NCI-H524 (cell line): ENCODE measurements at regions not wholly inside any gene's neighbourhood (a gene's known extent, or its start where the extent isn't known, plus 50 kb on each side); places are given as distances from the start of the nearest gene placed in this dataset.

Source experiments
- DNase-seq, 2 experiments: peaks; one replicate each; lab custom pipeline; 2025; lab: John Stamatoyannopoulos, UW

DNA sequence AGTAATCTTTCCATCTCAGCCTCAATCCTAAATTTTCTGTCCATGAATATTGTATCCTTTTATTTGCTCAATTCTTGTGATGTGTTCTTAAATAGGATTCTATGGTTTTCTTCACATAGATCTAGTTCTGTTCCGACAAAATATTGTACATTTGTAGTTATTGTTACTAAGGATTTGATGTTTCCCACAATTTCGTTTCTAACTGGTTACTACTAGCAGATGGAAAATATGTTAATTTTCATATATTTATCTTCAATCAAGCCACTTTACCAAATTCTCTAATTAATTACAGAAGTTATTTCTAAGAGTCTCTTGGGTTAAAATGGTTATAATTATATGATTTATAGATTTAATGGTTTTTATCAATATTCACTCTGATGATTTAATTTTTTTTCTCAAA, 60.3 kb downstream of the SEC61B start:
- no peak for DNase-seq

DNA sequence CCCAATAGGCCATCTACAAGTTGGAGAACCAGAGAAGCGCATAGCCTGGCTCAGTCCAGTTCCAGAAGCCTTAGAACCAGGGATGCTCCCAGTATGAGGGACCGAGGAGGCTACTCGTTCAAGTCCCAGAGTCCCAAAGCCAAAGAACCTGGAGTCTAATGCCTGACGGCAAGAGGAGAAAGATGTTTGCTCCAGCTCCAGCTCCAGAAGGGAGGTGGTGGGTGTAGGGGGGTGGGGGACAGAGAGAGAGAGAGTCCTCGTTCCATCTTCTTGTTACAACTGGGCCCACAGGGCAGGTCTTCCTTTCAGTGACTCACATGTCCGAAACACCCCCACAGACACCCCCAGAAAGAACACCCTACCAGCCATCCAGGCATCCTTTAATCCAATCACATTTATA, 63.9 kb downstream of the SEC61B start:
- no peak for DNase-seq

GRCh38 chr9:99286536-99286935, 64.5 kb downstream of the SEC61B start:
- no peak for DNase-seq

GRCh38 chr9:99287641-99288040, 65.6 kb downstream of the SEC61B start:
- DNase-seq: no peak

GRCh38 chr9:99288830-99289229, 66.7 kb downstream of the SEC61B start:
- no peak for DNase-seq

DNA sequence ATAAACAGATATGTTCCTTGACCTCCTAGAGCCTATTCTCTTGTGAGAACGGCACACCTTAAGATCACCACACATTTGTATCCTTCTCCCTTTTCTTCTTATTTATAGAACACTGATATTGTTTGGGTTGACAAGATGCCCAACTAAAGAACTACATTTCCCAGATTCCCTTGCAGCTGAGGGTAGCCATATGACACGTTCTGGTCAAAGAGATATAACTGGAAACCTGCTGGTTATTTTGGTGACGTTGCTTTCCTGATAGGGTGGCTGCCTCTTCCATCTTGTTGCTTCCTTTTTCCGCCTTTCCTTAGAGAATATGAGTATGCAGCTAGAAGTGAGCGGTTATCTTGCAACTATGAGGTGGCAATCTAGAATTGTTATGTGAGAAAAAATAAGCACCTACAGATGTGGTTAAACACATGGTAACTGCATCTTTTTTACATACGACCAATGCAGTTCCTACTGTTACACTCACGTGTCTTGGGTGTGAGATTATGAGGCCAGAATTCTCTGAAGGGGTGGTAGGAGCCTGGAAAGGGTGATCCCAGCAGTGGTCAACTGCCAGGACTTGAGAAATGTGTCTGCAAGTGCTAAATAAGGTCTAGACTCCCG, 72.9 kb downstream of the SEC61B start:
- DNase-seq: peak; percentile 15 to 58

DNA sequence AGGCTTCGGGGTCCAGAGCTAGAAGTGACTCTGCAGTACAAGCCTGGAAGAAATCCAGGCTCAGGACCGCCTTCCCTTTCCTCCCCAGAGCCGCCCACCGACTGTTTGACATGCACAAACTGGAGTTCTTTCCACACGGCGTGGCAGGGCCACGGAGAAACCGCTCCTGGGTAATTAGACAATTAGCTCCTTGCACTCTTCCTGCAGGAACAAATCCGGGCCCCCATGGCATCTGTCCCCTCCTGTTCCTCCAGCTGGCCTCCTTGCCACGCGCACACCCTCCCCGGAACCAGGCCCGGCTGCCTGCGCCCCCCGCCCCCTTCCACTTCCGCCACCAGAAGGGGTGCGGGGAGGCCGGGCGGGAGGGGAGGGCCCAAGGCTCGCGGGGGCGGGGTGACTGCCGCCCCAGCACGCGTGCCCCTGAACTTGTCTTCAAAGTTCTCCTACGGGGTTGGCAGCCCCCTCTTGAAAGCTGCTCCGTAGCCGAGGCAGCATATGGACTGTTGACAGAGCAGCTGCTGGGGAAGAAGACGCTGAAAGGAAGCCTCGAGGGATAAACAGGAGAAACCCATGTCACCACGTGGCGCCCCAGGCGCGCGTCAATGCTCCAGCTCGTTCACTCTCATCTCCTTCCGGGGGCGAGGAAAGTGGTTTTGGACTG, 74.3 kb downstream of the SEC61B start:
- peak; percentile 98 to 99 for DNase-seq

DNA sequence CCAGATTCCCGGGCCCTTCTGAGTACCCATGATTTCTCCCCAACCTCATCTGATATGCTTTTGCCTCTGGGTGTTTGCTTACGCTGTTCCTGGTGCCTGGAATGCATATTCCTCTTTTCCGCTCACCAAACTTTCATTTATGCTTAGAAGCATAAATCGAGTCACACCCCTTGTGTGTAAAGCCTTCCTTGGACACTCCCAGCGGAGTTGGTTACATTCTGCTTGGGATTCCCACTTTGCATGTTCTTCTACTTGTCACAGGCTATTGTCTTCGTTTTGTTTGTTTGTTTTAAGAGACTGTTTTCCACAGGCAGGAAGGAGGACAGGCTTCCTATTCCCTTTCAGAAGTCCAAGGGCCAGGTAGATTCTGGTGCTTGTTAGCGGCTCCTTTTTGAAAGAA, 76.5 kb downstream of the SEC61B start:
- no peak for DNase-seq

- peak in 1 of 2 experiments; percentile 55 for DNase-seq
Observed at GRCh38 chr9:99299211-99300102, 77.4 kb downstream of the SEC61B start.

- DNase-seq: no peak
Observed at GRCh38 chr9:99300103-99300439, 78.0 kb downstream of the SEC61B start.

GRCh38 chr9:99300603-99301002, 78.5 kb downstream of the SEC61B start:
- peak in 1 of 2 experiments; percentile 19 for DNase-seq

DNA sequence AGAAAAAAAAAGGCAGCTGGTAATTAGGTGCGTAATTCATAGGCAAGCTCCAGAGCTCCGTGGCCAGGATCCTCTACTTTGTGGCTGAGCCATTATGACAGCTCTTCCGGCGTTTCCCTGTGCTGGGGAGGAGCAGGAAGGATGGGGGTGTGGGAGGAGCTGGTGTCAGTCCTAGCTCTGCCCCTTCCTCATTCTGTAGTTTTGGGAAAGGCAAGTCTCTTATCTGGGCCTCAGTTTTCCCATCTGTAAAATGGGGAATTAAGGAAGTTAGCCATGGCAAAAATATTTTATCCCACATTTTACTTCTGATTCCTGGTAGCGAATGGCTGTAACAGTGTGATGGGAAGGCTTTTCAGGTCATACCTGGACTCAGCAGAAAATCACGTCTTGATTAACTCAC, 81.1 kb downstream of the SEC61B start:
- no peak for DNase-seq

GRCh38 chr9:99305124-99305523, 83.0 kb downstream of the SEC61B start:
- no peak for DNase-seq

DNA sequence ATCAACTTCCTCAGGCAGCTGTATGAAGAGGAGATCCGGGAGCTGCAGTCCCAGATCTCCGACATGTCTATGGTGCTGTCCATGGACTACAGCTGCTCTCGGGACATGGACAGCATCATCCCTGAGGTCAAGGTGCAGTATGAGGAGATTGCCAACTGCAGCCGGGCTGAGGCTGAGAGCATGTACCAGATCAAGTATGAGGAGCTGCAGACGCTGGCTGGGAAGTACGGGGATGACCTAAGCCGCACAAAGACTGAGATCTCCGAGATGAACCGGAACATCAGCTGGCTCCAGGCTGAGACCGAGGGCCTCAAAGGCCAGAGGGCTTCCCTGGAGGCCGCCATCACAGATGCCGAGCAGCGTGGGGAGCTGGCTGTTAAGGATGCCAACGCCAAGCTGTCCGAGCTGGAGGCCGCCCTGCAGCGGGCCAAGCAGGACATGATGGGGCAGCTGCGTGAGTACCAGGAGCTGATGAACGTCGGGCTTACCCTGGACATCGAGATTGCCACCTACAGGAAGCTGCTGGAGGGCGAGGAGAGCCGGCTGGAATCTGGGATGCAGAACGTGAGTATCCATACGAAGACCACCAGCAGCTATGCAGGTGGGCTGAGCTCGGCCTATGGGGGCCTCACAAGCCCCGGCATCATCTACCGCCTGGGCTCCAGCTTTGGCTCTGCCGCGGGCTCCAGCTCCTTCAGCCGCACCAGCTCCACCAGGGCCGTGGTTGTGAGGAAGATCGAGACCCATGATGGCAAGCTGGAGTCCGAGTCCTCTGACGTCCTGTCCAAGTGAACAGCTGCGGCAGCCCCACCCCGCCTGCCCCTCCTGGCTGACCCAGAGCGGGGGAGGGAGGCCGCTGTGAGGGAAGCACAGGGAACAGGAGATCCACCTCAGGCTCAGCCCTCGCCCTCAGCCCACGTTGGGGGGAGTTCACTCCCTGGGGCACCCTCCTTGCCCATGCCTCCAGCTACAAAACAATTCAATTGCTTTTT, 84.0 kb downstream of the SEC61B start:
- no peak for DNase-seq

DNA sequence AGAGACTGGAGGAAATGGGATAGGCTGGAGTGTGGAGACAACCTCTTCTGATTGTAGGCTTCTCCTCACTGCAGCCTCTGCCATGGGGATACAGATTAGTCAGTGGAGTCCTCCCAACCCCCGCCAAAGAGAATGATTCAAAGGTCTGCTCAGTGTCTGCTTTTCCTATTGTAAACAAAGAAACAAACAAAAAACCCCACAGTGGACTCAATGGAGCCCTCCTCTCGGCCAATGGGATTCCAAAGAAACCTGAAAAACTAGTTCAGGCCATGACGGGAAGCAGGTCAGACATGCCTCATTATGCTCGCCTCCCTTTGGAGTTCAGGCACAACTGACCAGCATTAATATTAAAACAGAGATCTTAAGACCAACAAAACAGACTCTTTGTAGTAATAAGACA, 85.8 kb downstream of the SEC61B start:
- DNase-seq: no peak

- no peak for DNase-seq
Observed at GRCh38 chr9:99309141-99309939, 87.3 kb downstream of the SEC61B start.

GRCh38 chr9:99312736-99313135, 90.7 kb downstream of the SEC61B start:
- DNase-seq: no peak

DNA sequence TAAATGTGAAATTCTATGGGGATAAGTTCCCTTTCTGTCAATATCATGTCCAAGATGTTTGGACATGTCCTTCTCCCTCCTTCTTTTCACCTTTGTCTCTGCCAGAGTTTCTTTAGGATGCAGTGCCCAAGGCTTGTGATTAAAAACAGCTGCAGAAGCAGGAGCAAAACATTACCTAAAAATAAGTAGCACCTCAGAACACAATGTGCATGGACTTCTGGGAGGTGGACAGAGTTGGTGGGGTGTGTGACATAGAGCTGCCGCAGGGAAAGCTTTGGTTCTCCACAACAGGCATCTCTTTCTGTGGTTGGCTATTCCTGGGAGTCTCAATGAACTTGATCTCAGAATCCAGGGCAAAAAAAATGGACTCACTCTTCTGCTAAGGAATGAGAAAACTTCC, 97.0 kb downstream of the SEC61B start:
- no peak for DNase-seq

- DNase-seq: no peak
Observed at GRCh38 chr9:99322299-99322698, 100.2 kb downstream of the SEC61B start.

DNA sequence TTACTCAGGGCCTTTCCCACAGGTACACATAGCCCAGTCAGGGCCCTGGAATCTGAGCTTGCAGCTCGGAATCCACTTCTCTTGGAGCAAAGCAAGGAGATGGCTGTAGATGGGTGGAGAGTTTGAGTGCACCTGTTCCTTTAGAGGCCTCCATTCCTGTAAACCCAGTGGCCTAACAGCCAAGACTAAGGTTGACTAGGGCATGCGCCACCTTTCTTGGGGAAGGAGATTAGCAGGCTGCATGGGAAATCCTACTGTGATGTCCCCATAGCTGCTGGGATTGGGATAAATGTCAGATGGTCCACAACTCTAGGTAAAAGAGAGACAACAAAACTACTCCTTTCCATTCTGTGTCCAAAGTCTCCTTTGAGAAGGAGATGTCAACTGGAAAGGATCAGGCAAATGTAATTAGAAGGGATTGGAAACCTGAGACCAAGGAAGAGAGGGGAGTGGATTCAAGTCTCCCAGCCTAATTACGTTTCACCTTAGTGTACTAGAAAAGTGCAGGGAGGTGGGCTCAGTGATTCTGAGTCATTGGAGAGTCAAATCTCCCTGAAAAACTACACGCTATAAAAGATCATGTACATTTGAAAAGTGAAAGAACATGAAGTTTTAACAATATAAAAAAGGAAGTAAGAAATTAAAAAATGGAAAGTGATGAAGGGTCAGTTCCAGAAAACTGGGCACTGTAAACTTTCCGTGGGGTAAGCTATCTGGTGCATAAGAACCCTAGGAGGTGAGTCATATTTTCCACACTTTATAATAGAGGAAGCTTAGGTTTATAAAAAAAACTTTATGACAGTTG, 104.2 kb downstream of the SEC61B start:
- DNase-seq: peak in 1 of 2 experiments; percentile 29
